IMR-90 (cell line): ENCODE measurements at regions not wholly inside any gene's neighbourhood (a gene's known extent, or its start where the extent isn't known, plus 50 kb on each side); places are given as distances from the start of the nearest gene placed in this dataset.
A peak's percentile ranks its signal among the peaks of the same experiment; 100 is the strongest.

Experiments
- ATAC-seq: fragments of 200-7000 bp; cut with Tn5 transposase; 2 replicates; pipeline ENCODE4 v1.9.1; 2020; ENCODE audit warnings: low read depth, mild to moderate bottlenecking, moderate library complexity
- BruUV-seq: library from RNA; stranded (reverse); fragments of 400-500 nt; replicated peaks from 2 replicates; lab custom pipeline; 2021; lab: Mats Ljungman, UMichigan
- CTCF ChIA-PET: fragments of 300-600 bp; formaldehyde crosslinking; extraction: SDS; loops from one replicate; lab custom pipeline; 2021; ENCODE audit warnings: antibody characterized with exemption; lab: Yijun Ruan, JAX
- POLR2A ChIA-PET: fragments of 300-600 bp; sonication (Branson Sonifier 250); formaldehyde crosslinking; loops from one replicate; lab custom pipeline; 2022; ENCODE audit warnings: antibody characterized with exemption; ENCODE audit not compliant: unreplicated experiment; lab: Charles Lee
- DNase-seq: peaks from one replicate; pipeline ENCODE4 v3.0.0; 2013
- H2AFZ ChIP-seq: replicated peaks from 2 replicates; pipeline ENCODE3; 2013; ENCODE audit warnings: low read length, mild to moderate bottlenecking; ENCODE audit not compliant: poor library complexity
- H2AK5ac ChIP-seq: 2 replicates; pipeline ENCODE4 v1.6.1; 2013; ENCODE audit warnings: low read depth, low read length, inconsistent platforms
- H2AK9ac ChIP-seq: replicated peaks from 2 replicates; pipeline ENCODE3; 2013; ENCODE audit warnings: mild to moderate bottlenecking, low read depth, low read length, moderate library complexity; ENCODE audit not compliant: poor library complexity
- H2BK120ac ChIP-seq: 2 replicates; pipeline ENCODE4 v1.6.1; 2013; ENCODE audit warnings: low read depth, low read length, inconsistent platforms
- H2BK15ac ChIP-seq: 3 replicates; pipeline ENCODE4 v1.6.1; 2013; ENCODE audit warnings: low read depth, low read length, inconsistent platforms
- H2BK20ac ChIP-seq: 2 replicates; pipeline ENCODE4 v1.6.1; 2013; ENCODE audit warnings: low read depth, mild to moderate bottlenecking, inconsistent platforms, low read length, moderate library complexity
- H2BK5ac ChIP-seq: 2 replicates; pipeline ENCODE4 v1.6.1; 2013; ENCODE audit warnings: mild to moderate bottlenecking, low read depth, low read length, inconsistent platforms; ENCODE audit not compliant: poor library complexity, severe bottlenecking
- H3K14ac ChIP-seq: replicated peaks from 2 replicates; pipeline ENCODE4 v1.6.1; 2013; ENCODE audit warnings: low read depth, low read length, inconsistent platforms
- H3K18ac ChIP-seq: 2 replicates; pipeline ENCODE4 v1.6.1; 2013; ENCODE audit warnings: low read depth, low read length, control low read depth
- H3K23ac ChIP-seq: 2 replicates; pipeline ENCODE4 v1.6.1; 2013; ENCODE audit warnings: low read depth, low read length, inconsistent platforms
- H3K27ac ChIP-seq: 2 replicates; pipeline ENCODE4 v1.5.1; 2013; ENCODE audit warnings: mild to moderate bottlenecking, control low read depth, low read length; ENCODE audit not compliant: insufficient read depth
- H3K27me3 ChIP-seq: 2 replicates; pipeline ENCODE4 v1.6.1; 2013; ENCODE audit warnings: low read length; ENCODE audit not compliant: control insufficient read depth, insufficient read depth
- H3K36me3 ChIP-seq: 2 replicates; pipeline ENCODE4 v1.6.1; 2013; ENCODE audit warnings: low read length, mixed read lengths; ENCODE audit not compliant: control insufficient read depth, insufficient read depth
- H3K4ac ChIP-seq: 2 replicates; pipeline ENCODE4 v1.6.1; 2013; ENCODE audit warnings: low read depth, low read length, inconsistent platforms
- H3K4me1 ChIP-seq: 2 replicates; pipeline ENCODE4 v1.6.1; 2013; ENCODE audit warnings: low read length, mixed read lengths; ENCODE audit not compliant: control insufficient read depth, insufficient read depth
- H3K4me2 ChIP-seq: 2 replicates; pipeline ENCODE4 v1.6.1; 2013; ENCODE audit warnings: low read depth, mild to moderate bottlenecking, control low read depth, low read length, moderate library complexity
- H3K4me3 ChIP-seq: 2 replicates; pipeline ENCODE4 v1.5.1; 2013; ENCODE audit warnings: low read depth, mild to moderate bottlenecking, control low read depth, low read length, moderate library complexity; ENCODE audit not compliant: insufficient read depth
- H3K56ac ChIP-seq: 2 replicates; pipeline ENCODE4 v1.6.1; 2013; ENCODE audit warnings: low read length, inconsistent platforms; ENCODE audit not compliant: insufficient read depth; ENCODE audit errors: extremely low read depth
- H3K79me1 ChIP-seq, 2 experiments: 2 replicates each; pipeline ENCODE4 v1.6.1; 2013; ENCODE audit warnings: low read length in 2 of 2, inconsistent platforms in 1 of 2, low read depth in 1 of 2
- H3K9ac ChIP-seq: 2 replicates; pipeline ENCODE4 v1.6.1; 2013; ENCODE audit warnings: low read depth, low read length, control low read depth
- H3K9me1 ChIP-seq: 2 replicates; pipeline ENCODE4 v1.6.1; 2013; ENCODE audit warnings: low read length, inconsistent platforms; ENCODE audit not compliant: insufficient read depth
- H3K9me3 ChIP-seq: 2 replicates; pipeline ENCODE4 v1.6.1; 2013; ENCODE audit warnings: low read length; ENCODE audit not compliant: control insufficient read depth, insufficient read depth
- H4K20me1 ChIP-seq: 2 replicates; pipeline ENCODE4 v1.6.1; 2013; ENCODE audit warnings: low read length, inconsistent platforms; ENCODE audit not compliant: insufficient read depth
- H4K5ac ChIP-seq: 2 replicates; pipeline ENCODE4 v1.6.1; 2013; ENCODE audit warnings: mild to moderate bottlenecking, low read depth, low read length, control low read depth
- H4K8ac ChIP-seq, 2 experiments: 2 replicates each; pipeline ENCODE4 v1.6.1; 2013; ENCODE audit warnings: low read depth in 2 of 2, low read length in 2 of 2, control low read depth in 1 of 2, inconsistent platforms in 1 of 2
- H4K91ac ChIP-seq: 2 replicates; pipeline ENCODE4 v1.6.1; 2013; ENCODE audit warnings: low read depth, low read length, inconsistent platforms; ENCODE audit not compliant: insufficient read depth
- CEBPB ChIP-seq: IDR thresholded peaks from 2 replicates; pipeline ENCODE4 v1.6.1; 2012; ENCODE audit warnings: low read depth, low read length, improper control_type of control experiment
- FOS ChIP-seq: fragments of 150-350 bp; IDR thresholded peaks from 2 replicates; pipeline ENCODE4 v1.6.1; 2016; ENCODE audit warnings: low read depth, low read length
- WGBS, 2 experiments: methylation state at CpG; one replicate each; pipeline versions ENCODE4 v1.1.5 to v1.1.7; 2013; ENCODE audit warnings: missing lambda C conversion rate in 2 of 2; ENCODE audit not compliant: insufficient read length in 1 of 2; ENCODE audit errors: extremely low coverage in 2 of 2; 5-methylcytosine and 5-hydroxymethylcytosine counted together
- dilution Hi-C: fragments of 300-500 bp; cut with HindIII; formaldehyde crosslinking; loops from one replicate; pipeline ENCODE4 v1.14.3; 2018; ENCODE audit warnings: low sequenced_read_pairs; ENCODE audit not compliant: unreplicated experiment
- in situ Hi-C: fragments of 300-500 bp; cut with MboI; formaldehyde crosslinking; loops from 3 replicates; pipeline ENCODE4 v1.14.3; 2019; ENCODE audit warnings: low sequenced_read_pairs, inconsistent platforms, mixed read lengths
- intact Hi-C: fragments of 100-400 bp; cut with micrococcal nuclease; formaldehyde crosslinking; loops from 2 replicates; pipeline ENCODE4 v1.10.0; 2022

DNA sequence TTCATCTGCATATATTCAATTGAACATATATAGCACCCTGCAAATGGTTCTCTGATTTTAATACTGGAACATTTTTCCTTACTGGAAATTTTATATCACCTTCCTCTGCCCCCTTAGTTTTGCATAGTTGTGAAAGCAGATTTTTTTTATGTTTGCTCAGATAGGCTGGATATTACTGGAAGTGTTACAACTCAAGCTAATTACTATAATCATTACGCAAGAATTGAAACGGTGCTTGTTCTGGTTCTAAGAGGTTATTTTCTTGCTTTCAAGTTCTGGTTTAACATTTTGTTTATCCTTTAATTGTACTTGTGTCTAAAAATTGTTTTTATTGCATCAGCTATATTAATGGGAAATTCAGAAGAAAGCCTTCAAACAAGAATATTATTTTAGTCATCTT is 95.6 kb upstream of the MYO16 start:
- no peaks in the 10 kb centered on the region for H3K9me1 ChIP-seq
- POLR2A ChIA-PET = no interaction called here
- H3K9ac ChIP-seq = no peak overlapping the region
- H3K56ac ChIP-seq = no peak overlapping the region
- no peak overlapping the region for H2BK15ac ChIP-seq
- H3K27me3 ChIP-seq = no peaks in the 10 kb centered on the region
- H3K79me1 ChIP-seq = no peaks in the 10 kb centered on the region
- no CpG with 5 or more reads among the region's 2 CpGs for WGBS, 2 experiments
- DNase-seq (no peak), ATAC-seq (no peak)
- no TSS peak for BruUV-seq
- H3K18ac ChIP-seq = no peak overlapping the region
- H2BK5ac ChIP-seq = no peak overlapping the region
- dilution Hi-C loops (no loop called here), in situ Hi-C loops (no loop called here), intact Hi-C loops (no loop called here)
- H4K20me1 ChIP-seq = no peaks in the 10 kb centered on the region
- H4K5ac ChIP-seq = no peak overlapping the region
- H4K8ac ChIP-seq = no peak overlapping the region
- no peak overlapping the region for H2AK9ac ChIP-seq
- H3K4me1 ChIP-seq = no peaks in the 10 kb centered on the region
- no peak overlapping the region for H2AK5ac ChIP-seq
- no peak overlapping the region for H3K4me2 ChIP-seq
- H3K36me3 ChIP-seq = no peaks in the 10 kb centered on the region
- no peak overlapping the region for H4K91ac ChIP-seq
- H3K4ac ChIP-seq = no peak overlapping the region
- H2BK120ac ChIP-seq = no peak overlapping the region
- no peaks in the 10 kb centered on the region for H3K9me3 ChIP-seq
- H2BK20ac ChIP-seq = no peak overlapping the region
- CTCF ChIA-PET = interaction anchor here (0.6 kb wide), 1 partner anchor 10 kb away, joined by 5 read pairs; no protein-coding TSS in a partner anchor
- no peak overlapping the region for H3K4me3 ChIP-seq
- no peak overlapping the region for H3K14ac ChIP-seq
- no peak overlapping the region for H3K23ac ChIP-seq
- TF ChIP-seq CEBPB (peak; percentile 61), FOS (no peak)
- H2AFZ ChIP-seq = no peak overlapping the region
- H3K27ac ChIP-seq = no peak overlapping the region
